Fibroblast of villous mesenchyme (primary cell): ENCODE measurements at regions not wholly inside any gene's neighbourhood (a gene's known extent, or its start where the extent isn't known, plus 50 kb on each side); places are given as distances from the start of the nearest gene placed in this dataset.

Experiments
- DNase-seq: peaks from one replicate; pipeline ENCODE4 v3.0.0-alpha.2; 2010; ENCODE audit warnings: low read depth
- H3K4me3 ChIP-seq: 2 replicates; pipeline ENCODE4 v1.5.1; 2011; ENCODE audit warnings: low read depth, mild to moderate bottlenecking, low read length
- CTCF ChIP-seq: IDR thresholded peaks from 2 replicates; pipeline ENCODE4 v1.5.1; 2012; ENCODE audit warnings: low read depth, mild to moderate bottlenecking, low read length; ENCODE audit not compliant: insufficient read depth

GRCh38 chr11:30109774-30110173 is 92.9 kb upstream of the KCNA4 start:
- TF ChIP-seq CTCF = no peak
- DNase-seq = no peak
- H3K4me3 ChIP-seq = no peak overlapping the region

GRCh38 chr11:30110691-30111090 is 93.9 kb upstream of the KCNA4 start:
- H3K4me3 ChIP-seq = no peak overlapping the region
- no peak for DNase-seq
- TF ChIP-seq CTCF = no peak

- no peak overlapping the region for H3K4me3 ChIP-seq
- no peak for DNase-seq
- no peak for TF ChIP-seq CTCF
Measured at GRCh38 chr11:30111786-30112185, 95.0 kb upstream of the KCNA4 start.

- no peak overlapping the region for H3K4me3 ChIP-seq
- no peak for DNase-seq
- TF ChIP-seq CTCF = no peak
Measured at GRCh38 chr11:30113326-30113898, 96.6 kb upstream of the KCNA4 start.

- no peak for TF ChIP-seq CTCF
- H3K4me3 ChIP-seq = no peak overlapping the region
- no peak for DNase-seq
Measured at GRCh38 chr11:30116512-30116911, 99.7 kb upstream of the KCNA4 start.

GRCh38 chr11:30120045-30120589 is 103.3 kb upstream of the KCNA4 start:
- no peak for TF ChIP-seq CTCF
- DNase-seq = no peak
- H3K4me3 ChIP-seq = no peak overlapping the region

GRCh38 chr11:30125456-30125855 is 105.4 kb upstream of the FSHB start:
- no peak for TF ChIP-seq CTCF
- DNase-seq = no peak
- H3K4me3 ChIP-seq = no peak overlapping the region
